OCI-LY3 (cell line): ENCODE measurements at regions not wholly inside any gene's neighbourhood (a gene's known extent, or its start where the extent isn't known, plus 50 kb on each side); places are given as distances from the start of the nearest gene placed in this dataset.

Source experiments
- EZH2phosphoT487 ChIP-seq: fragments of 200-600 bp; shearing (Covaris generic); IDR thresholded peaks from 2 replicates; pipeline ENCODE4 v1.6.1; 2018; ENCODE audit warnings: antibody characterized with exemption, mixed run types, low read depth
- TF ChIP-seq, protein P1 (sequence below): fragments of 200-600, 300-600 bp; sonication (generic); IDR thresholded peaks from 2 replicates; pipeline ENCODE4 v1.5.1; 2014; ENCODE audit warnings: antibody characterized with exemption, low read length, low read depth

DNA sequence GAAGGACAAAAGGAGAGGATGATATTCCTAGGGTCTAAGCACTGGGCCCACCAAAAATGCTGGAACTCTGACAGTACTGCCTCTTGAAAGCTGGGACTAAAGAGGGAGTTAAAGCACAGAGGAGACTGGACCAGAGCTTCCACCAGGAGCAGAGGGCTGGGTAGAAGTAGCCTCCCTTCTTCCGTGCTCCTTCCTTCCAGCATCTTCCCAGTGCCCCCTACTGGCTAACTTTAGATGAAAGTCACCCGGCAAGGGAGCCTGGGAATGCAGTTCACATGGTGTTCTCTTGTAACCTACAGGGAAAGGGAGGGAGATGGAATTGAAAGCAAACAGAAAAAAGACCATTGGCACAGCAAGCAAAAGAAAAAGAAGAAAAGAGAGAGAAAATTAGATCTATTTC is 106.1 kb upstream of the COL8A1 start:
- TF ChIP-seq, protein P1, sequence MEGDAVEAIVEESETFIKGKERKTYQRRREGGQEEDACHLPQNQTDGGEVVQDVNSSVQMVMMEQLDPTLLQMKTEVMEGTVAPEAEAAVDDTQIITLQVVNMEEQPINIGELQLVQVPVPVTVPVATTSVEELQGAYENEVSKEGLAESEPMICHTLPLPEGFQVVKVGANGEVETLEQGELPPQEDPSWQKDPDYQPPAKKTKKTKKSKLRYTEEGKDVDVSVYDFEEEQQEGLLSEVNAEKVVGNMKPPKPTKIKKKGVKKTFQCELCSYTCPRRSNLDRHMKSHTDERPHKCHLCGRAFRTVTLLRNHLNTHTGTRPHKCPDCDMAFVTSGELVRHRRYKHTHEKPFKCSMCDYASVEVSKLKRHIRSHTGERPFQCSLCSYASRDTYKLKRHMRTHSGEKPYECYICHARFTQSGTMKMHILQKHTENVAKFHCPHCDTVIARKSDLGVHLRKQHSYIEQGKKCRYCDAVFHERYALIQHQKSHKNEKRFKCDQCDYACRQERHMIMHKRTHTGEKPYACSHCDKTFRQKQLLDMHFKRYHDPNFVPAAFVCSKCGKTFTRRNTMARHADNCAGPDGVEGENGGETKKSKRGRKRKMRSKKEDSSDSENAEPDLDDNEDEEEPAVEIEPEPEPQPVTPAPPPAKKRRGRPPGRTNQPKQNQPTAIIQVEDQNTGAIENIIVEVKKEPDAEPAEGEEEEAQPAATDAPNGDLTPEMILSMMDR = peak; percentile 82
- no peak for TF ChIP-seq EZH2phosphoT487
